Caco-2 (cell line): ENCODE measurements at regions not wholly inside any gene's neighbourhood (a gene's known extent, or its start where the extent isn't known, plus 50 kb on each side); places are given as distances from the start of the nearest gene placed in this dataset.

Experiments used
- BruUV-seq: library from RNA; stranded (reverse); fragments of 400-500 nt; replicated peaks from 2 replicates; lab custom pipeline; 2021; lab: Mats Ljungman, UMichigan
- CTCF ChIA-PET: fragments of 300-600 bp; sonication (Branson Sonifier 250); formaldehyde crosslinking; loops from one replicate; lab custom pipeline; 2022; ENCODE audit warnings: antibody characterized with exemption; lab: Charles Lee
- POLR2A ChIA-PET: fragments of 300-600 bp; sonication (Branson Sonifier 250); formaldehyde crosslinking; loops from one replicate; lab custom pipeline; 2022; ENCODE audit warnings: antibody characterized with exemption; lab: Charles Lee
- DNase-seq, 2 experiments: peaks; one replicate each; pipeline versions ENCODE4 v3.0.0 to v3.0.0-alpha.2; 2020 to 2022
- H3K27me3 ChIP-seq: replicated peaks from 2 replicates; pipeline ENCODE4 v1.6.0; 2011; ENCODE audit warnings: low read length; ENCODE audit not compliant: control insufficient read depth, insufficient read depth
- H3K36me3 ChIP-seq: 2 replicates; pipeline ENCODE4 v1.5.1; 2011; ENCODE audit warnings: low read length; ENCODE audit not compliant: control insufficient read depth, insufficient read depth
- H3K4me1 ChIP-seq: fragments of 250-450 bp; sonication (Bioruptor Pico); 2 replicates; pipeline ENCODE4 v1.5.1; 2020; ENCODE audit warnings: mild to moderate bottlenecking
- H3K4me3 ChIP-seq: 2 replicates; pipeline ENCODE4 v1.5.1; 2011; ENCODE audit warnings: low read depth, mild to moderate bottlenecking, control low read depth, low read length
- H3K9me3 ChIP-seq: fragments of 250-450 bp; sonication (Bioruptor Pico); 2 replicates; pipeline ENCODE4 v1.5.1; 2020; ENCODE audit warnings: mild to moderate bottlenecking, moderate library complexity
- H3K27ac Mint-ChIP-seq: one replicate; pipeline ENCODE4 v1.8.0; 2022; ENCODE audit warnings: mixed read lengths; ENCODE audit not compliant: unreplicated experiment
- H3K27me3 Mint-ChIP-seq: one replicate; pipeline ENCODE4 v1.8.0; 2022; ENCODE audit warnings: mixed read lengths; ENCODE audit not compliant: insufficient read depth, unreplicated experiment
- H3K36me3 Mint-ChIP-seq: one replicate; pipeline ENCODE4 v1.8.0; 2022; ENCODE audit warnings: mild to moderate bottlenecking, mixed read lengths; ENCODE audit not compliant: insufficient read depth, unreplicated experiment
- H3K4me1 Mint-ChIP-seq: one replicate; pipeline ENCODE4 v1.8.0; 2022; ENCODE audit warnings: low read depth, mixed read lengths; ENCODE audit not compliant: unreplicated experiment
- H3K4me3 Mint-ChIP-seq: one replicate; pipeline ENCODE4 v1.8.0; 2022; ENCODE audit warnings: mild to moderate bottlenecking, moderate library complexity, mixed read lengths; ENCODE audit not compliant: unreplicated experiment
- H3K9me3 Mint-ChIP-seq: one replicate; pipeline ENCODE4 v1.8.0; 2022; ENCODE audit warnings: mixed read lengths; ENCODE audit not compliant: unreplicated experiment
- CTCF ChIP-seq, 2 experiments: fragments of 200-600 bp in 1 of 2; IDR thresholded peaks; 1 replicate in 1 of 2; 2 replicates in 1 of 2; pipeline versions ENCODE4 v1.5.1 to v1.8.0; 2011 to 2022; ENCODE audit warnings: antibody characterized with exemption in 1 of 2, control low read depth in 1 of 2, inconsistent platforms in 1 of 2, low read depth in 1 of 2, low read length in 1 of 2, mild to moderate bottlenecking in 1 of 2, moderate library complexity in 1 of 2; ENCODE audit not compliant: insufficient read depth in 1 of 2, severe bottlenecking in 1 of 2, unreplicated experiment in 1 of 2
- intact Hi-C: fragments of 100-400 bp; cut with micrococcal nuclease; formaldehyde crosslinking; loops from one replicate; pipeline ENCODE4 v1.10.0; 2022; ENCODE audit not compliant: unreplicated experiment

GRCh38 chr5:5986492-5987178, 391.7 kb downstream of the MED10 start:
- intact Hi-C loops: no loop called here
- Mint-ChIP-seq H3K4me1 (no peaks in the 10 kb centered on the region), H3K4me3 (no peak overlapping the region), H3K27me3 (peaks cover 3% of the 10 kb centered on the region), H3K27ac (no peak overlapping the region), H3K9me3 (no peaks in the 10 kb centered on the region), H3K36me3 (no peaks in the 10 kb centered on the region)
- no peaks in the 10 kb centered on the region for H3K27me3 ChIP-seq
- ChIA-PET CTCF (interaction anchor here (0.7 kb wide), 1 partner anchor 1007 kb away, joined by 6 read pairs; no protein-coding TSS in a partner anchor), POLR2A (no interaction called here)
- no peak for DNase-seq
- H3K4me1 ChIP-seq: no peaks in the 10 kb centered on the region
- H3K36me3 ChIP-seq: no peaks in the 10 kb centered on the region
- no peak overlapping the region for H3K4me3 ChIP-seq
- no peak for TF ChIP-seq CTCF (IDR thresholded peaks at IDR 0.05; ENCODE audit: insufficient read depth in 1 of 2, low read depth in 1 of 2, low read length in 1 of 2, severe bottlenecking in 1 of 2, unreplicated experiment in 1 of 2)
- no peaks in the 10 kb centered on the region for H3K9me3 ChIP-seq
- no TSS peak for BruUV-seq

DNA sequence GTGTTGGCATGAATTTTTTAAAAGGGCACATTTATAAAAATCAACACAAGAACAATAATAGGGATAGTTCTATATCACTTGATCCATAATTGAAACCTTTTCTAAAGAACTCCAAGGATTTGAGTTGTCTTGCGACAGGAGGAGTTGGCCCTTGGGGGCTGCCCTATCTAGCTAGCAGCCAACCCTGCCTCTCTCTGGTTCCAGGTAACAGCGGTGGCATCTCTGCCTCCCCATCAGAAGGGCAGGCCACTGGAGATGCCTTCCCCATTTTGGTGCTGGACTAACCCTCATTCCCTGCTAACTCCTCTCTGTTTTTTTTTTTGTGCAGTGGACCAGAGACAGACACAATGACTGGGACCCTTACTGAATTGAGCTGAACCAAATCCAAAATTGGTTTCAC, 393.0 kb downstream of the MED10 start:
- BruUV-seq: no TSS peak
- Histone ChIP-seq H3K36me3 (no peaks in the 10 kb centered on the region), H3K9me3 (no peaks in the 10 kb centered on the region), H3K4me1 (no peaks in the 10 kb centered on the region), H3K27me3 (no peaks in the 10 kb centered on the region), H3K4me3 (no peak overlapping the region)
- Mint-ChIP-seq H3K27ac (no peak overlapping the region), H3K27me3 (peaks cover 3% of the 10 kb centered on the region), H3K4me3 (no peak overlapping the region), H3K36me3 (no peaks in the 10 kb centered on the region), H3K4me1 (no peaks in the 10 kb centered on the region), H3K9me3 (no peaks in the 10 kb centered on the region)
- POLR2A ChIA-PET: no interaction called here
- TF ChIP-seq CTCF (IDR thresholded peaks at IDR 0.05; ENCODE audit: insufficient read depth in 1 of 2, low read depth in 1 of 2, low read length in 1 of 2, severe bottlenecking in 1 of 2, unreplicated experiment in 1 of 2): no peak
- CTCF ChIA-PET: no interaction called here
- intact Hi-C loops: no loop called here
- DNase-seq: no peak

DNA sequence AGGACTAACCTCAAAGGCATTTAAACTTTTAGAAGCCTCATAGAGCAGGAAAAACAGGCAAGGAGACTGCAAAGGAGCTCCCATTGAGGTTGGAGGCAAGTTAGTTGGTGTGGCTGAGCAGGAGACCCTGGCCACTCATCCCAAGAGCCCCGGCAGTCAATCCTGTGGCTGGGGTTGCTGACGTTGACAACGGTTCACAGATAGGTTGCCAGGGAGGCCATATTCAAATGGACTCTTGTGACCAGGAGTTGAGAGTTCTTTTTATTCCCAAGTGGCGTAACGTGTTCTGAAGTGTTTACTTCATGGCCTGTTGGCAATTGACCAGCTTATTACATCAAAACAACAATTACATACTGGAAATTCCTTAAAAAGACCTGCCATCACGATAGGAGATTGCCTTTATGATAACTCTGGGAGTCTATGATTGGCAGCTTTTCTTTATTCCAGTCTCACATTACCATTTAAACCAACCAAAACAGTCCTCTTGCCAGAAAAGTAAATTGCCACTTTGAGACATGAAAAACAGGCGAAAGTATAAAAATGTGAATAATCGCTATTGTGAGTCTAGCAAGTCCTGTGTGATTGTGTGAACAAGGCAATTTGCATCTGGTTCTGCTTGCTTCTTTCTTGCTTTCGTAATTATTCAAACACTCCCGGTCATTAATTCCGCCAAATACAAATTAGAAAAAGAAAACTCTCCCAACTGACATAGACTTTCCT, 394.9 kb downstream of the MED10 start:
- Mint-ChIP-seq H3K4me3 (no peak overlapping the region), H3K27ac (no peak overlapping the region), H3K36me3 (no peaks in the 10 kb centered on the region), H3K9me3 (no peaks in the 10 kb centered on the region), H3K4me1 (no peaks in the 10 kb centered on the region), H3K27me3 (peaks cover 3% of the 10 kb centered on the region)
- Histone ChIP-seq H3K4me3 (no peak overlapping the region), H3K27me3 (no peaks in the 10 kb centered on the region), H3K36me3 (no peaks in the 10 kb centered on the region), H3K9me3 (no peaks in the 10 kb centered on the region), H3K4me1 (no peaks in the 10 kb centered on the region)
- ChIA-PET POLR2A (no interaction called here), CTCF (no interaction called here)
- intact Hi-C loops: no loop called here
- no peak for DNase-seq
- TF ChIP-seq CTCF (IDR thresholded peaks at IDR 0.05; ENCODE audit: insufficient read depth in 1 of 2, low read depth in 1 of 2, low read length in 1 of 2, severe bottlenecking in 1 of 2, unreplicated experiment in 1 of 2): no peak
- BruUV-seq: no TSS peak
